Colonic mucosa (tissue), 4 donors: ENCODE measurements at regions not wholly inside any gene's neighbourhood (a gene's known extent, or its start where the extent isn't known, plus 50 kb on each side); places are given as distances from the start of the nearest gene placed in this dataset.

Experiments used
- DNase-seq: peaks from one replicate; pipeline ENCODE4 v3.0.0-alpha.2; 2020
- H3K27ac ChIP-seq: fragments of 200-600 bp; one replicate; pipeline ENCODE4 v1.8.0; 2021
- H3K27me3 ChIP-seq: fragments of 200-600 bp; one replicate; pipeline ENCODE4 v1.8.0; 2021
- H3K36me3 ChIP-seq: fragments of 200-600 bp; one replicate; pipeline ENCODE4 v1.8.0; 2021
- H3K4me1 ChIP-seq: fragments of 200-600 bp; one replicate; pipeline ENCODE4 v1.8.0; 2021; ENCODE audit warnings: mild to moderate bottlenecking
- H3K4me3 ChIP-seq: fragments of 200-600 bp; one replicate; pipeline ENCODE4 v1.8.0; 2021
- H3K9ac ChIP-seq, 2 donors: one replicate each; pipeline ENCODE4 v1.7.0; 2013; ENCODE audit warnings: control low read depth in 2 of 2, low read depth in 2 of 2, low read length in 2 of 2
- H3K9me3 ChIP-seq: fragments of 200-600 bp; one replicate; pipeline ENCODE4 v1.8.0; 2021
- CTCF ChIP-seq: fragments of 200-600 bp; IDR thresholded peaks from one replicate; pipeline ENCODE4 v1.8.0; 2022; ENCODE audit warnings: antibody characterized with exemption, mild to moderate bottlenecking
- intact Hi-C: fragments of 100-400 bp; cut with DNase I; formaldehyde crosslinking; loops from one replicate; pipeline ENCODE4 v1.14.1; 2022
- donor health status: healthy.
- donor health status: DM: no; HTN: no; CAD: no.
- donor health status: DM: no; HTN: no; CAD: no.

DNA sequence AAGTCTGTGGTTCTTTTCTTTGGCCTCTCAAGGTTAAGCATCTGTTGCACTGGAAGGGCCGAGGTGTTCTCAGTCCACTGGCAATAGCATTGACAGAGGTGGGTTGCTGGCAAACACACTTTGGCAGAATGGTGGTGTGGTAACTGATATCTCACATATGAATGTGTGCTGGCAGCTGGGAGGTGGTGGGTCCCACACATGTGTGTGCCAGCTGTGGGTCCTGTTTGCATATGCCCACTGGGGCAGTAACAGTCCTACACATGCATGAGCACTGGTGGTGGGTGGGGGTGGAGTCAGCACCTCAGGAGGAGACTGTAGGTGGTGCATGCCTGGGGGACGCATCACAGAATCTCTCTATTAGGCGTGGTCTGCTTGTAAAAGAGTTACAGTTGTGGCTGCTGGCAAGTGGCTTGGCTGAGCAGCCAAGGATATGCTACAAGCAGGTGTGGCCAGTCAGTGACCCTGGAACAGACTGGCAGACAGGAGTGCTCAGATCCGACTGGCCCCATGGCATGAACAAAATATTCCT lies 934.3 kb downstream of the GRIK2 start:
- TF ChIP-seq CTCF: no peak
- no peak overlapping the region for H3K4me3 ChIP-seq
- no peaks in the 10 kb centered on the region for H3K27me3 ChIP-seq
- H3K36me3 ChIP-seq: no peaks in the 10 kb centered on the region
- H3K9ac ChIP-seq: no peak overlapping the region
- no peaks in the 10 kb centered on the region for H3K4me1 ChIP-seq
- DNase-seq: no peak
- H3K27ac ChIP-seq: no peak overlapping the region
- no peaks in the 10 kb centered on the region for H3K9me3 ChIP-seq
- intact Hi-C loops: no loop called here

DNA sequence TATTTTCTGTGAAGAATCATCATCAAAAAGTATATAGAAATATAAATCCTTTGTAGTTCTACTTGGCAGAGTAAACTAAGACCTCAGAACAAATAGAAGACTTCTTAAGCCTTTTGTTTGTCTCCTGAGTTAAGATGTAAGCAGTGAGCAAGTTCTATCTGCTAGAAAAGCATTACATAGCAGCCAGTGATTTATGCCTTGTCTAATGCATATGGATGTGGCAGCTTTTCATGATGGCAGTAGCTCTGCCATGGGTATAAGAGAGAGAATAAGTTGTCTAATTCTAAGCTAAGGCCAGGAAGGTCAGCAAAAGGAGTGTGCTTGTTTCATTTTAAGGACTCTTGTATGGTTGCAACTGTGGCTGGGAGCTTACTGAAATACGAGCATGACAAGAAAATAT lies 920.2 kb downstream of the GRIK2 start:
- intact Hi-C loops: no loop called here

GRCh38 chr6:102309700-102310099 lies 916.2 kb downstream of the GRIK2 start:
- intact Hi-C loops: no loop called here
- no peaks in the 10 kb centered on the region for H3K36me3 ChIP-seq
- no peak for TF ChIP-seq CTCF
- no peak overlapping the region for H3K9ac ChIP-seq
- no peaks in the 10 kb centered on the region for H3K4me1 ChIP-seq
- DNase-seq: no peak
- no peaks in the 10 kb centered on the region for H3K27me3 ChIP-seq
- H3K4me3 ChIP-seq: no peak overlapping the region
- no peaks in the 10 kb centered on the region for H3K9me3 ChIP-seq
- no peak overlapping the region for H3K27ac ChIP-seq

More for the DNA sequence above, 920.2 kb downstream of the GRIK2 start:
- H3K36me3 ChIP-seq: no peaks in the 10 kb centered on the region
- no peak overlapping the region for H3K9ac ChIP-seq
- H3K4me1 ChIP-seq: no peaks in the 10 kb centered on the region
- no peak for TF ChIP-seq CTCF
- H3K4me3 ChIP-seq: no peak overlapping the region
- H3K27ac ChIP-seq: no peak overlapping the region
- DNase-seq: no peak
- no peaks in the 10 kb centered on the region for H3K27me3 ChIP-seq
- no peaks in the 10 kb centered on the region for H3K9me3 ChIP-seq

- no peak overlapping the region for H3K9ac ChIP-seq
- no peaks in the 10 kb centered on the region for H3K36me3 ChIP-seq
- no peaks in the 10 kb centered on the region for H3K4me1 ChIP-seq
- intact Hi-C loops: no loop called here
- H3K27me3 ChIP-seq: no peaks in the 10 kb centered on the region
- no peak overlapping the region for H3K27ac ChIP-seq
- H3K4me3 ChIP-seq: no peak overlapping the region
- no peaks in the 10 kb centered on the region for H3K9me3 ChIP-seq
- no peak for TF ChIP-seq CTCF
- DNase-seq: no peak
These were observed 906.8 kb downstream of the GRIK2 start for GRCh38 chr6:102300350-102300749.

GRCh38 chr6:102298051-102298450 lies 904.5 kb downstream of the GRIK2 start:
- no peaks in the 10 kb centered on the region for H3K9me3 ChIP-seq
- H3K4me1 ChIP-seq: no peaks in the 10 kb centered on the region
- H3K9ac ChIP-seq: no peak overlapping the region
- no peak overlapping the region for H3K27ac ChIP-seq
- TF ChIP-seq CTCF: no peak
- DNase-seq: no peak
- no peak overlapping the region for H3K4me3 ChIP-seq
- H3K27me3 ChIP-seq: no peaks in the 10 kb centered on the region
- intact Hi-C loops: no loop called here
- no peaks in the 10 kb centered on the region for H3K36me3 ChIP-seq
